AG09319 (cell line): ENCODE measurements at regions not wholly inside any gene's neighbourhood (a gene's known extent, or its start where the extent isn't known, plus 50 kb on each side); places are given as distances from the start of the nearest gene placed in this dataset.

Experiments used
- DNase-seq: peaks from one replicate; pipeline ENCODE4 v3.0.0-alpha.2; 2010; ENCODE audit warnings: low read depth; ENCODE audit errors: extremely low read depth
- TF ChIP-seq, protein P1 (sequence below): IDR thresholded peaks from 2 replicates; pipeline ENCODE4 v1.5.1; 2011; ENCODE audit warnings: low read depth, mild to moderate bottlenecking, inconsistent platforms, low read length, moderate library complexity

GRCh38 chr14:45868863-45869262 is 615.9 kb upstream of the MIS18BP1 start:
- DNase-seq: no peak
- TF ChIP-seq, protein P1, sequence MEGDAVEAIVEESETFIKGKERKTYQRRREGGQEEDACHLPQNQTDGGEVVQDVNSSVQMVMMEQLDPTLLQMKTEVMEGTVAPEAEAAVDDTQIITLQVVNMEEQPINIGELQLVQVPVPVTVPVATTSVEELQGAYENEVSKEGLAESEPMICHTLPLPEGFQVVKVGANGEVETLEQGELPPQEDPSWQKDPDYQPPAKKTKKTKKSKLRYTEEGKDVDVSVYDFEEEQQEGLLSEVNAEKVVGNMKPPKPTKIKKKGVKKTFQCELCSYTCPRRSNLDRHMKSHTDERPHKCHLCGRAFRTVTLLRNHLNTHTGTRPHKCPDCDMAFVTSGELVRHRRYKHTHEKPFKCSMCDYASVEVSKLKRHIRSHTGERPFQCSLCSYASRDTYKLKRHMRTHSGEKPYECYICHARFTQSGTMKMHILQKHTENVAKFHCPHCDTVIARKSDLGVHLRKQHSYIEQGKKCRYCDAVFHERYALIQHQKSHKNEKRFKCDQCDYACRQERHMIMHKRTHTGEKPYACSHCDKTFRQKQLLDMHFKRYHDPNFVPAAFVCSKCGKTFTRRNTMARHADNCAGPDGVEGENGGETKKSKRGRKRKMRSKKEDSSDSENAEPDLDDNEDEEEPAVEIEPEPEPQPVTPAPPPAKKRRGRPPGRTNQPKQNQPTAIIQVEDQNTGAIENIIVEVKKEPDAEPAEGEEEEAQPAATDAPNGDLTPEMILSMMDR: no peak

- no peak for DNase-seq
- TF ChIP-seq, protein P1: no peak
These were observed 615.4 kb upstream of the MIS18BP1 start for GRCh38 chr14:45868377-45868776.

- DNase-seq: no peak
- TF ChIP-seq, protein P1: no peak
These were observed 614.3 kb upstream of the MIS18BP1 start for GRCh38 chr14:45867046-45867894.

GRCh38 chr14:45838597-45838996 is 585.6 kb upstream of the MIS18BP1 start:
- no peak for DNase-seq
- TF ChIP-seq, protein P1: no peak

- TF ChIP-seq, protein P1: no peak
- no peak for DNase-seq
These were observed 566.1 kb upstream of the MIS18BP1 start for GRCh38 chr14:45819107-45819506.

DNA sequence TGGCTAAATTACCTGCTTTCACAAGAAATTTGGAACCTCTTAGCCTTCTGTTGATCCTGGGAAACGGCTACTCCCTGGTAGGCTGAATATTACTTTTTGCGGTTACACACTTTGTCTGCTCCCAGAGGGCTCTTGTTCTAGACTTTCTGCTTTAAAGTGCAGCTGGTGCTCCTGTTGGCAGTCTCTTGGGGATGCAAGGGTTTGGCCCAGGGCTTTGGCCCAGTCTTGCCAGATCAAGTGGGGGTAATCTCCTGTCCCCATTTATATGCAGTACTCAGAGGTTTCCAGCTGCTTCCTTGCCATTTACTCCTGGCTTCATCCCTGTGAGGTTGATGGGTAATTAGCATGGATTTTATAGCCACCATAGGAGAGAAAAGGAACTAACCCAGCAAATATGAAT is 558.2 kb upstream of the MIS18BP1 start:
- TF ChIP-seq, protein P1: no peak
- DNase-seq: no peak

GRCh38 chr14:45810152-45810872 is 557.3 kb upstream of the MIS18BP1 start:
- TF ChIP-seq, protein P1: no peak
- DNase-seq: no peak
